Neuronal stem cell (in vitro differentiated cells): ENCODE measurements at regions not wholly inside any gene's neighbourhood (a gene's known extent, or its start where the extent isn't known, plus 50 kb on each side); places are given as distances from the start of the nearest gene placed in this dataset.
A peak's percentile ranks its signal among the peaks of the same experiment; 100 is the strongest.

ENCODE experiments used
- DNase-seq: peaks from one replicate; pipeline ENCODE4 v3.0.0-alpha.2; 2013; ENCODE audit warnings: low spot score
- H2AFZ ChIP-seq: one replicate; pipeline ENCODE4 v1.6.1; 2013; ENCODE audit warnings: mild to moderate bottlenecking, low read length, inconsistent platforms
- H2AK5ac ChIP-seq: 2 replicates; pipeline ENCODE4 v1.6.1; 2013; ENCODE audit warnings: low read depth, mild to moderate bottlenecking, inconsistent platforms, low read length, moderate library complexity, mixed read lengths
- H2BK120ac ChIP-seq: 2 replicates; pipeline ENCODE4 v1.6.1; 2013; ENCODE audit warnings: low read depth, mild to moderate bottlenecking, inconsistent platforms, low read length, moderate library complexity, mixed read lengths
- H2BK12ac ChIP-seq: one replicate; pipeline ENCODE4 v1.6.1; 2013; ENCODE audit warnings: low read length, inconsistent platforms
- H2BK15ac ChIP-seq: 2 replicates; pipeline ENCODE4 v1.6.1; 2013; ENCODE audit warnings: mild to moderate bottlenecking, low read length, inconsistent platforms, mixed read lengths
- H2BK5ac ChIP-seq: one replicate; pipeline ENCODE4 v1.6.1; 2013; ENCODE audit warnings: inconsistent platforms, mild to moderate bottlenecking, low read length, moderate library complexity
- H3K14ac ChIP-seq: one replicate; pipeline ENCODE4 v1.6.1; 2013; ENCODE audit warnings: low read length, inconsistent platforms
- H3K18ac ChIP-seq: 2 replicates; pipeline ENCODE4 v1.6.1; 2013; ENCODE audit warnings: low read length, inconsistent platforms
- H3K23ac ChIP-seq: 2 replicates; pipeline ENCODE4 v1.6.1; 2013; ENCODE audit warnings: low read depth, mild to moderate bottlenecking, mixed read lengths, low read length, inconsistent platforms; ENCODE audit not compliant: poor library complexity
- H3K27ac ChIP-seq: replicated peaks from 3 replicates; pipeline ENCODE4 v1.5.1; 2013; ENCODE audit warnings: low read length, inconsistent platforms
- H3K27me3 ChIP-seq, 3 experiments: 2 replicates each; pipeline ENCODE4 v1.6.1; 2013; ENCODE audit warnings: low read length in 3 of 3, mild to moderate bottlenecking in 2 of 3, inconsistent platforms in 1 of 3, low read depth in 1 of 3, mixed read lengths in 1 of 3, moderate library complexity in 1 of 3; ENCODE audit not compliant: control insufficient read depth in 3 of 3, insufficient read depth in 3 of 3
- H3K36me3 ChIP-seq, 2 donors: replicated peaks in 1 of 2; 2 replicates each; pipeline ENCODE4 v1.6.1; 2013; ENCODE audit warnings: low read length in 2 of 2; ENCODE audit not compliant: control insufficient read depth in 2 of 2, insufficient read depth in 2 of 2
- H3K4ac ChIP-seq: 2 replicates; pipeline ENCODE4 v1.6.1; 2013; ENCODE audit warnings: inconsistent platforms, mild to moderate bottlenecking, low read length, moderate library complexity
- H3K4me1 ChIP-seq, 2 donors: 1 replicate in 1 of 2; 2 replicates in 1 of 2; pipeline ENCODE4 v1.6.1; 2013; ENCODE audit warnings: low read length in 2 of 2, low read depth in 1 of 2; ENCODE audit not compliant: control insufficient read depth in 2 of 2, insufficient read depth in 1 of 2
- H3K4me2 ChIP-seq: one replicate; pipeline ENCODE4 v1.6.1; 2013; ENCODE audit warnings: mild to moderate bottlenecking, low read length, inconsistent platforms; ENCODE audit not compliant: insufficient read depth, poor library complexity, severe bottlenecking
- H3K4me3 ChIP-seq, 2 donors: 2 replicates each; pipeline ENCODE4 v1.5.1; 2013; ENCODE audit warnings: low read length in 2 of 2, mild to moderate bottlenecking in 2 of 2, inconsistent platforms in 1 of 2, moderate library complexity in 1 of 2
- H3K79me1 ChIP-seq: one replicate; pipeline ENCODE4 v1.6.1; 2013; ENCODE audit warnings: low read depth, mild to moderate bottlenecking, inconsistent platforms, low read length, moderate library complexity
- H3K9ac ChIP-seq: one replicate; pipeline ENCODE4 v1.6.1; 2013; ENCODE audit warnings: mild to moderate bottlenecking, low read depth, low read length, inconsistent platforms; ENCODE audit not compliant: poor library complexity
- H3K9me3 ChIP-seq, 2 donors: replicated peaks in 1 of 2; 2 replicates each; pipeline versions ENCODE3 to v1.6.1; 2013; ENCODE audit warnings: low read length in 2 of 2, mild to moderate bottlenecking in 2 of 2, inconsistent platforms in 1 of 2, low read depth in 1 of 2, mixed read lengths in 1 of 2, moderate library complexity in 1 of 2; ENCODE audit not compliant: control insufficient read depth in 2 of 2, insufficient read depth in 1 of 2
- H4K8ac ChIP-seq: one replicate; pipeline ENCODE4 v1.6.1; 2013; ENCODE audit warnings: low read depth, mild to moderate bottlenecking, inconsistent platforms, low read length, moderate library complexity
- H4K91ac ChIP-seq: one replicate; pipeline ENCODE4 v1.6.1; 2013; ENCODE audit warnings: low read length, low read depth, mild to moderate bottlenecking, inconsistent platforms; ENCODE audit not compliant: poor library complexity
- WGBS, 2 donors: extraction: QIAGEN DNeasy Blood & Tissue Kit; methylation state at CpG; one replicate each; pipeline ENCODE4 v1.1.7; 2013; ENCODE audit warnings: missing lambda C conversion rate in 2 of 2, mixed read lengths in 1 of 2; ENCODE audit not compliant: insufficient read length in 2 of 2, insufficient replicate concordance in 1 of 2; ENCODE audit errors: extremely low coverage in 2 of 2; 5-methylcytosine and 5-hydroxymethylcytosine counted together

GRCh38 chr7:130985361-130985760 is 251.4 kb upstream of the KLF14 start:
- no CpG with 5 or more reads among the region's 4 CpGs for WGBS, 2 donors
- H3K79me1 ChIP-seq, result no peaks in the 10 kb centered on the region
- no peak for DNase-seq
- H3K36me3 ChIP-seq, result no peaks in the 10 kb centered on the region
- no peak overlapping the region for H3K27ac ChIP-seq
- H3K18ac ChIP-seq, result no peak overlapping the region
- H2BK15ac ChIP-seq, result no peak overlapping the region
- no peaks in the 10 kb centered on the region for H3K9me3 ChIP-seq
- no peak overlapping the region for H2BK5ac ChIP-seq
- no peak overlapping the region for H3K14ac ChIP-seq
- H3K4ac ChIP-seq, result no peak overlapping the region
- no peak overlapping the region for H3K9ac ChIP-seq
- H3K4me2 ChIP-seq, result no peak overlapping the region
- H3K4me1 ChIP-seq, result peaks cover 5 to 7% of the 10 kb centered on the region in 2 donors
- H3K27me3 ChIP-seq, result no peaks in the 10 kb centered on the region
- no peak overlapping the region for H3K23ac ChIP-seq
- no peak overlapping the region for H2BK12ac ChIP-seq
- no peak overlapping the region for H2BK120ac ChIP-seq
- H2AK5ac ChIP-seq, result no peak overlapping the region
- H2AFZ ChIP-seq, result no peak overlapping the region
- H3K4me3 ChIP-seq, result no peak overlapping the region
- no peak overlapping the region for H4K8ac ChIP-seq
- no peak overlapping the region for H4K91ac ChIP-seq

GRCh38 chr7:130986261-130986690 is 252.3 kb upstream of the KLF14 start:
- Histone ChIP-seq H3K4ac (no peak overlapping the region), H3K9me3 (peaks cover 0 to 3% of the 10 kb centered on the region in 2 donors), H2BK5ac (no peak overlapping the region), H2BK12ac (no peak overlapping the region), H2AFZ (no peak overlapping the region), H2BK15ac (no peak overlapping the region), H4K91ac (no peak overlapping the region), H2AK5ac (no peak overlapping the region), H3K18ac (no peak overlapping the region), H3K27ac (no peak overlapping the region), H3K4me1 (peaks cover 5 to 7% of the 10 kb centered on the region in 2 donors), H3K27me3 (no peaks in the 10 kb centered on the region), H3K79me1 (no peaks in the 10 kb centered on the region), H3K4me3 (no peak overlapping the region), H2BK120ac (no peak overlapping the region), H3K14ac (no peak overlapping the region), H3K4me2 (no peak overlapping the region), H3K36me3 (no peaks in the 10 kb centered on the region), H3K9ac (no peak overlapping the region), H3K23ac (no peak overlapping the region), H4K8ac (no peak overlapping the region)
- DNase-seq, result no peak
- no CpG with 5 or more reads among the region's 7 CpGs for WGBS, 2 donors

DNA sequence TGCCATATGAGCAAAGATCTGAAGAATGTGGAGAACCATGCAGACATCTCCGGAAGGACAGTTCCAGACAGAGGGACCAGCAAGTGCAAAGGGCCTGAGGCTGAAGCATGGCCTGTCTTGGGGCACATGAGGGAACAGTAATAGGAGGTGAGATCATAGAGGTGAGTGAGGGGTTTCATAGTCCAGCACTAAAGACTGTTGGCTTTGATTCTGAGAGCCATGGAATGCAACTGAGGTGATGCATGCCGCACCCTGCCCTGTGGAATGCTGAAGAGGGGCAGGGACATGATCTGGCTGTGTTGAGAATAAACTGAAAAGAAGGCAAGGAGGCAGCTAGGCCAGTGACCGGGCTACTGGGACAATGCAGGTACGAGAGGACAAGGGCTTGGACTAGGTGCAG is 253.1 kb upstream of the KLF14 start:
- Histone ChIP-seq H3K4me1 (peaks cover 5 to 7% of the 10 kb centered on the region in 2 donors), H2BK120ac (no peak overlapping the region), H2BK12ac (no peak overlapping the region), H3K9ac (no peak overlapping the region), H4K8ac (no peak overlapping the region), H3K4ac (no peak overlapping the region), H3K4me3 (peak overlapping the region in 1 of 2 donors; percentile 37), H3K36me3 (no peaks in the 10 kb centered on the region), H3K23ac (no peak overlapping the region), H2BK5ac (no peak overlapping the region), H3K18ac (no peak overlapping the region), H3K4me2 (no peak overlapping the region), H3K27ac (no peak overlapping the region), H2AFZ (no peak overlapping the region), H3K9me3 (peaks cover 0 to 3% of the 10 kb centered on the region in 2 donors), H3K14ac (no peak overlapping the region), H3K79me1 (no peaks in the 10 kb centered on the region), H2AK5ac (no peak overlapping the region), H4K91ac (no peak overlapping the region), H2BK15ac (no peak overlapping the region), H3K27me3 (no peaks in the 10 kb centered on the region)
- no peak for DNase-seq
- WGBS, 2 donors, result no CpG with 5 or more reads among the region's 4 CpGs

DNA sequence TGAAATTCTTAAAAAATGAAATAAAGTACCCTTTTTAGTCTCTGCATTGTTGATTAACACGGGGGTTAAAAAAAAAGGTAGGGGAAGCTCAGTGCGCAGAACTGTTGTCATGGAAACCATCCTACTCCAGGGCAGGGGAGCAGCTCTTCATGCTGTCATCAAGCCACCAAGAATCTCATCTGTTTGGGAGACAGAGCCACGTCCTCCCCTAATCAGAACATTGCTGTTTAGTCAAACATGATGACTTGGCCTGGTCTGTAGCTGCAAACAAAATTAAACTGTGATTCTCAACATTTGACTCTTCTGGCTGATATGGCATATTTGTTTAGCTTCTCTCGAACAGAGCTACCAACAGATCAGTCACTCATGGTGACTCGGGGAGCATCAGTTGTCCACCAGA is 254.4 kb upstream of the KLF14 start:
- Histone ChIP-seq H2BK120ac (no peak overlapping the region), H2BK15ac (no peak overlapping the region), H3K14ac (no peak overlapping the region), H2BK12ac (no peak overlapping the region), H3K4me1 (peaks cover 5 to 7% of the 10 kb centered on the region in 2 donors), H3K36me3 (no peaks in the 10 kb centered on the region), H3K9me3 (peaks cover 0 to 3% of the 10 kb centered on the region in 2 donors), H2AK5ac (no peak overlapping the region), H3K27me3 (no peaks in the 10 kb centered on the region), H3K4me3 (no peak overlapping the region), H3K79me1 (no peaks in the 10 kb centered on the region), H3K4ac (no peak overlapping the region), H3K9ac (no peak overlapping the region), H3K27ac (no peak overlapping the region), H4K91ac (no peak overlapping the region), H2BK5ac (no peak overlapping the region), H3K18ac (no peak overlapping the region), H2AFZ (no peak overlapping the region), H4K8ac (no peak overlapping the region), H3K4me2 (no peak overlapping the region), H3K23ac (no peak overlapping the region)
- no CpG with 5 or more reads among the region's 5 CpGs for WGBS, 2 donors
- peak; percentile 14 for DNase-seq
